RWPE1 (cell line): ENCODE measurements at regions not wholly inside any gene's neighbourhood (a gene's known extent, or its start where the extent isn't known, plus 50 kb on each side); places are given as distances from the start of the nearest gene placed in this dataset.
"Not testable (repeated sequence)": the region's sequence is repeated elsewhere in the genome, so short reads cannot be mapped to it uniquely, and the experiment has no call there.

Experiments
- CTCF ChIA-PET: fragments of 350-600 bp; sonication (Branson Sonifier 250); formaldehyde crosslinking; extraction: SDS; loops from one replicate; lab custom pipeline; 2021; lab: Yijun Ruan, JAX
- POLR2A ChIA-PET: fragments of 400-600 bp; formaldehyde crosslinking; extraction: SDS; loops from one replicate; lab custom pipeline; 2020; ENCODE audit warnings: antibody characterized with exemption; ENCODE audit not compliant: low non-redundant PET; lab: Yijun Ruan, JAX
- DNase-seq: peaks from one replicate; pipeline ENCODE4 v3.0.0; 2012; ENCODE audit warnings: low spot score
- H3K27ac ChIP-seq: fragments of 450-650 bp; 2 replicates; pipeline ENCODE4 v1.5.1; 2017
- CTCF ChIP-seq: fragments of 450-650 bp; conservative IDR thresholded peaks from 2 replicates; pipeline ENCODE4 v1.5.1; 2017; ENCODE audit warnings: low read depth, mild to moderate bottlenecking

- no peak for TF ChIP-seq CTCF
- H3K27ac ChIP-seq, result no peak overlapping the region
- POLR2A ChIA-PET, result no interaction called here
- CTCF ChIA-PET, result no interaction called here
- no peak for DNase-seq
Observed at GRCh38 chr5:25975885-25976284, 1062.5 kb downstream of the CDH9 start.

GRCh38 chr5:25974451-25974850, 1063.9 kb downstream of the CDH9 start:
- POLR2A ChIA-PET, result no interaction called here
- CTCF ChIA-PET, result no interaction called here
- H3K27ac ChIP-seq, result no peak overlapping the region
- no peak for TF ChIP-seq CTCF
- no peak for DNase-seq

- no peak for DNase-seq
- ChIA-PET CTCF (no interaction called here), POLR2A (no interaction called here)
- H3K27ac ChIP-seq, result no peak overlapping the region
- no peak for TF ChIP-seq CTCF
Observed at GRCh38 chr5:25970906-25971489, 1067.4 kb downstream of the CDH9 start.

GRCh38 chr5:25969042-25969441, 1069.3 kb downstream of the CDH9 start:
- POLR2A ChIA-PET, CTCF ChIA-PET, DNase-seq, H3K27ac ChIP-seq: not testable (repeated sequence)

GRCh38 chr5:25964009-25964372, 1074.4 kb downstream of the CDH9 start:
- ChIA-PET POLR2A (no interaction called here), CTCF (no interaction called here)
- no peak for DNase-seq
- TF ChIP-seq CTCF, result no peak
- H3K27ac ChIP-seq, result no peak overlapping the region

DNA sequence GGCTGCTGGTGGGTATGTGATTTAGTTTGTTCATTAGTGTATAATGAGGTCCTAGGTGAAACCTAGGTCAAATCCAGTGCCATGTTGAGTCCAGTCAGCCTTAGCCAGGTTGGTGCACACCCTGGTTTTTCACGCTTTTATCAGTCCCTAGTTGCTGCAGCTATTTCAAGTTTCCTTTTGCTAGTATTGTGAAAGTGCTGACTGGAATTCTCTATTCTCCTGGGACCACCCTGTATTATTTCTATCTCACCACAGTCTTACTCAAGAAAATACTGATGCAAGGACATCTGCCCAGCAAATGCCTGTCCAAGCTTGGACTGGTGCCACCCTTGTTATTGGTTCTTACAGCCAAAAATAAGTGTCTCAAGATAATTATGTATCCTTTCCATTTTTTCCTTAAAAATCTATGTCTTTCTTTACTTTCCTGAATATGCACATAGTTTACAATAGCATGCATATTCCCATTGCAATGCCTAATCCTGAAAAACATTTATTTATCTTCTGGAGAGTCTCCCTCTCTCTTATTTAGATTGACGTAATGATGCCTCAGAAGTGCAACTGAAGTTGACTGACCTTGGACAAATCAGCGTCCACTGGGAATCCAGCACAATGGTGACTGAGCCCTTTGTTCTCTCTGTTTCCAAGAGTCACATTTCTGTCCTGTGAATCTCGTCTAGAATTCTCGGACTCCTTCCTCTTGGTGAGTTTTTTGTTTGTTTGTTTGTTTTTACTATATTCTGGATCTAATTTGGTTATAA, 1075.0 kb downstream of the CDH9 start:
- ChIA-PET POLR2A (no interaction called here), CTCF (no interaction called here)
- TF ChIP-seq CTCF, result no peak
- DNase-seq, result no peak
- H3K27ac ChIP-seq, result no peak overlapping the region

- no peak for DNase-seq
- ChIA-PET POLR2A (no interaction called here), CTCF (no interaction called here)
- no peak overlapping the region for H3K27ac ChIP-seq
- TF ChIP-seq CTCF, result no peak
Observed at GRCh38 chr5:25955337-25955736, 1083.0 kb downstream of the CDH9 start.
